H1 (cell line): ENCODE measurements at regions not wholly inside any gene's neighbourhood (a gene's known extent, or its start where the extent isn't known, plus 50 kb on each side); places are given as distances from the start of the nearest gene placed in this dataset.

Experiments used
- CREB1 ChIP-seq: IDR thresholded peaks from 2 replicates; pipeline ENCODE4 v1.6.1; 2012; ENCODE audit warnings: inconsistent platforms
- EZH2 ChIP-seq: fragments of 200-600 bp; sonication (generic); IDR thresholded peaks from 2 replicates; pipeline ENCODE4 v1.7.1; 2012; ENCODE audit warnings: low read depth, mild to moderate bottlenecking, moderate library complexity, low read length, inconsistent platforms; ENCODE audit not compliant: severe bottlenecking
- NANOG ChIP-seq: IDR thresholded peaks from 2 replicates; pipeline ENCODE4 v1.6.1; 2011; ENCODE audit warnings: low read length, low read depth, mild to moderate bottlenecking, inconsistent platforms; ENCODE audit not compliant: insufficient read depth, poor library complexity, severe bottlenecking
- NRF1 ChIP-seq: IDR thresholded peaks from 2 replicates; pipeline ENCODE4 v1.6.1; 2011; ENCODE audit warnings: mild to moderate bottlenecking, low read depth, low read length, improper control_type of control experiment
- POLR2A ChIP-seq, 2 experiments: IDR thresholded peaks; 1 replicate in 1 of 2; 2 replicates in 1 of 2; pipeline ENCODE4 v1.6.1; 2011; ENCODE audit warnings: low read depth in 2 of 2, low read length in 2 of 2, mild to moderate bottlenecking in 2 of 2; ENCODE audit errors: control extremely low read depth in 1 of 2
- POLR2AphosphoS5 ChIP-seq: IDR thresholded peaks from 2 replicates; pipeline ENCODE4 v1.6.1; 2011; ENCODE audit warnings: low read depth, low read length
- RAD21 ChIP-seq, 2 experiments: IDR thresholded peaks in 1 of 2; conservative IDR thresholded peaks in 1 of 2; 2 replicates each; pipeline ENCODE4 v1.6.1; 2011; ENCODE audit warnings: low read depth in 2 of 2, low read length in 2 of 2, improper control_type of control experiment in 1 of 2, inconsistent platforms in 1 of 2, mild to moderate bottlenecking in 1 of 2, moderate library complexity in 1 of 2
- RNF2 ChIP-seq: fragments of 200-900, 300-1000 bp; sonication (generic); IDR thresholded peaks from 2 replicates; pipeline ENCODE4 v1.7.1; 2016; ENCODE audit warnings: borderline replicate concordance, low read depth, mild to moderate bottlenecking, antibody characterized with exemption, low read length; ENCODE audit not compliant: poor library complexity, severe bottlenecking; ENCODE audit errors: missing control alignments
- TF ChIP-seq, protein P1 (sequence below), 3 experiments: IDR thresholded peaks; 1 replicate in 2 of 3; 2 replicates in 1 of 3; pipeline versions ENCODE4 v1.5.1 to v1.6.1; 2011; ENCODE audit warnings: low read length in 3 of 3, mild to moderate bottlenecking in 3 of 3, inconsistent platforms in 2 of 3, low read depth in 1 of 3, moderate library complexity in 1 of 3; ENCODE audit not compliant: insufficient read depth in 1 of 3; ENCODE audit errors: control extremely low read depth in 1 of 3

DNA sequence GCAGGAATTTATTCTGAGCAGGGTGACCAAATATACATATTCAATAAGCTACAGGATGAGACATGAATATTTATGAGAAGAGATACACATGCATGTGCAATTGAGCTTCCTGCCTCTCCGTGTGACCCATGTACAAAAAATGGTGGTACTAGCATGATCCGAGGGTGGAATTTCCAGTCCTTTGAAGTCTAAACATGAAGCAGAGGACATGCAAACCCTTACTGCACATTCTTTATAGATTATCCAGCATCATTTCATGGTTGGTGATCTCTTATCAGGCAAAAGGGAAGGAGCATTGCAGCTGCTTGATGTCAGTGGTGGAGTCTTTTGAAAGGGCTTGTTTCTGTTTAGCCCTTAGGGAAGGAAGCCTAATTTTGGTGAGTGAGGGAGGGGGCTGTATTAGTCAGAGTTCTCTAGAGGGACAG, 448.6 kb downstream of the SETD4 start:
- TF ChIP-seq EZH2, result no peak
- no peak for TF ChIP-seq NRF1
- TF ChIP-seq, protein P1, sequence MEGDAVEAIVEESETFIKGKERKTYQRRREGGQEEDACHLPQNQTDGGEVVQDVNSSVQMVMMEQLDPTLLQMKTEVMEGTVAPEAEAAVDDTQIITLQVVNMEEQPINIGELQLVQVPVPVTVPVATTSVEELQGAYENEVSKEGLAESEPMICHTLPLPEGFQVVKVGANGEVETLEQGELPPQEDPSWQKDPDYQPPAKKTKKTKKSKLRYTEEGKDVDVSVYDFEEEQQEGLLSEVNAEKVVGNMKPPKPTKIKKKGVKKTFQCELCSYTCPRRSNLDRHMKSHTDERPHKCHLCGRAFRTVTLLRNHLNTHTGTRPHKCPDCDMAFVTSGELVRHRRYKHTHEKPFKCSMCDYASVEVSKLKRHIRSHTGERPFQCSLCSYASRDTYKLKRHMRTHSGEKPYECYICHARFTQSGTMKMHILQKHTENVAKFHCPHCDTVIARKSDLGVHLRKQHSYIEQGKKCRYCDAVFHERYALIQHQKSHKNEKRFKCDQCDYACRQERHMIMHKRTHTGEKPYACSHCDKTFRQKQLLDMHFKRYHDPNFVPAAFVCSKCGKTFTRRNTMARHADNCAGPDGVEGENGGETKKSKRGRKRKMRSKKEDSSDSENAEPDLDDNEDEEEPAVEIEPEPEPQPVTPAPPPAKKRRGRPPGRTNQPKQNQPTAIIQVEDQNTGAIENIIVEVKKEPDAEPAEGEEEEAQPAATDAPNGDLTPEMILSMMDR (IDR thresholded peaks at IDR 0.05; ENCODE audit: control extremely low read depth in 1 of 3, insufficient read depth in 1 of 3, low read depth in 1 of 3, low read length in 3 of 3), result no peak
- TF ChIP-seq POLR2AphosphoS5, result no peak
- TF ChIP-seq RNF2, result no peak
- no peak for TF ChIP-seq NANOG
- no peak for TF ChIP-seq POLR2A (IDR thresholded peaks at IDR 0.05; ENCODE audit: control extremely low read depth in 1 of 2, low read depth in 2 of 2, low read length in 2 of 2)
- no peak for TF ChIP-seq RAD21 (IDR thresholded peaks at IDR 0.05 in 1 of 2, conservative IDR thresholded peaks at IDR 0.05 in 1 of 2; ENCODE audit: low read depth in 2 of 2, low read length in 2 of 2)
- no peak for TF ChIP-seq CREB1
